GM13976 (cell line): ENCODE measurements at regions not wholly inside any gene's neighbourhood (a gene's known extent, or its start where the extent isn't known, plus 50 kb on each side); places are given as distances from the start of the nearest gene placed in this dataset.
"Not testable (repeated sequence)": the region's sequence is repeated elsewhere in the genome, so short reads cannot be mapped to it uniquely, and the experiment has no call there.

ENCODE experiments used
- DNase-seq: peaks from one replicate; pipeline ENCODE4 v3.0.0; 2012; ENCODE audit warnings: low spot score
- in situ Hi-C: fragments of 300-500 bp; cut with MboI; formaldehyde crosslinking; loops from one replicate; pipeline ENCODE4 v1.12.0; 2022; ENCODE audit warnings: low sequenced_read_pairs, mixed read lengths, inconsistent platforms; ENCODE audit not compliant: unreplicated experiment
- TF ChIP-seq, protein P1 (sequence below): IDR thresholded peaks from 2 replicates; pipeline ENCODE4 v1.5.1; 2012; ENCODE audit warnings: borderline replicate concordance, mild to moderate bottlenecking; ENCODE audit not compliant: insufficient read depth; ENCODE audit errors: extremely low read depth, missing control alignments, control extremely low read depth

DNA sequence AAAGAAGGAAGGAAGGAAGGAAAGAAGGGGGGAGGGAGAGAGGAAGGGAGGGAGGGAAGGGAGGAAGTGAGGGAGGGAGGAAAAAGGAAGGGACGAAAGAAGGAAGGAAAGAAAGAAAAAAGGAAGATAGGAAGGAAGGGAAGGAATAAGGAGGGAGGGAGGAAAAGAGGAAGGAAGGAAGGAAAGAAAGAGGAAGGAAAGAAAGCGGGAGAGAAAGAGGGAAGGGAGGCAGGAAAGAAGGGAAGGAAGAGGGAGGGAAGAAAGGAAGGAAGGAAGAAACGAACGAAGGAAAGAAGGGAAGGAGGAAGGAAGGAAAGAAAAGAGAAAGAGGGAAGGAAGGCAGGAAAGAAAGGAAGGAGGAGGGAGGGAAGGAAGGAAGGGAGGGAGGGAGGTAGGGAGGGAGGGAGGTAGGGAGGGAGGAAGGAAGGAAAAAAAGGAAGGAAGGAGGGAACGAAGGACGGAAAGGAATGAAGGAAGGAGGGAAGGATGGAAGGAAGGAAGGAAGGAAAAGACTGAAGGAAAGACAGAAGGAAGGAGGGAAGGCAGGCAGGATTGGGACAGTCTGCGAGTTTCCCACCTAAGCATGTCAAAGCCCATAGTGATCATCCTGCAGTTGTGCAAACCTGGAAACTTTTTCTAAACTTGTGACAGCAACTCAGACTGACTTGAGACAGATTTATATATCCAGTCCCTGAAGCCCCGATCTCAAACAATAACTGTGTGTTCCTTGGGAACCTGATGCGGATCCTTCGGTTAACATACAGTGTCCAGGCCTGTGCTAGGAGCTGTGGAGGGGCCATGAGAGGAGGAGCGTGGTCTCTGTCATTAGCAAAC is 59.8 kb upstream of the IYD start:
- TF ChIP-seq, protein P1, sequence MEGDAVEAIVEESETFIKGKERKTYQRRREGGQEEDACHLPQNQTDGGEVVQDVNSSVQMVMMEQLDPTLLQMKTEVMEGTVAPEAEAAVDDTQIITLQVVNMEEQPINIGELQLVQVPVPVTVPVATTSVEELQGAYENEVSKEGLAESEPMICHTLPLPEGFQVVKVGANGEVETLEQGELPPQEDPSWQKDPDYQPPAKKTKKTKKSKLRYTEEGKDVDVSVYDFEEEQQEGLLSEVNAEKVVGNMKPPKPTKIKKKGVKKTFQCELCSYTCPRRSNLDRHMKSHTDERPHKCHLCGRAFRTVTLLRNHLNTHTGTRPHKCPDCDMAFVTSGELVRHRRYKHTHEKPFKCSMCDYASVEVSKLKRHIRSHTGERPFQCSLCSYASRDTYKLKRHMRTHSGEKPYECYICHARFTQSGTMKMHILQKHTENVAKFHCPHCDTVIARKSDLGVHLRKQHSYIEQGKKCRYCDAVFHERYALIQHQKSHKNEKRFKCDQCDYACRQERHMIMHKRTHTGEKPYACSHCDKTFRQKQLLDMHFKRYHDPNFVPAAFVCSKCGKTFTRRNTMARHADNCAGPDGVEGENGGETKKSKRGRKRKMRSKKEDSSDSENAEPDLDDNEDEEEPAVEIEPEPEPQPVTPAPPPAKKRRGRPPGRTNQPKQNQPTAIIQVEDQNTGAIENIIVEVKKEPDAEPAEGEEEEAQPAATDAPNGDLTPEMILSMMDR, result no peak
- DNase-seq, result no peak
- in situ Hi-C loops, result no loop called here

DNA sequence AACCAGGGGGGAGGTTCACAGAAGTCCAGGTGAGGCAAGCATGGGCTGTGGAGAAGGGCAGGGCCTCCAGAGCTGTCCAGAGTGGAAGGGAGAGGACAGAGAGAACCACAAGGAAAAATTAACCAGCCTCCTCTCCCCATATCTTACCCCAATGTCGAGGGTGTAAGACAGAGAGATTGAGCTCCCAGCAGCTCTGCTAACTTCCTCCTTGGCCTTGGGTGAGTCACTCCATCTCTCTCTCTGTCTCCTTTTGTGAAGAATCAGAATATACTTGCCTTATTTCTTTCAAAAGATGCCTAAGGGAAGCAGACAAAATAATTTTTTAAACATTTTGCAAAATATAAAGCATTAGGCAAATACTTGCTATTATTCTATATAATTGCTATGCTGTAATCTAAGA is 58.3 kb upstream of the IYD start:
- in situ Hi-C loops, result no loop called here
- TF ChIP-seq, protein P1, result no peak
- DNase-seq, result no peak

DNA sequence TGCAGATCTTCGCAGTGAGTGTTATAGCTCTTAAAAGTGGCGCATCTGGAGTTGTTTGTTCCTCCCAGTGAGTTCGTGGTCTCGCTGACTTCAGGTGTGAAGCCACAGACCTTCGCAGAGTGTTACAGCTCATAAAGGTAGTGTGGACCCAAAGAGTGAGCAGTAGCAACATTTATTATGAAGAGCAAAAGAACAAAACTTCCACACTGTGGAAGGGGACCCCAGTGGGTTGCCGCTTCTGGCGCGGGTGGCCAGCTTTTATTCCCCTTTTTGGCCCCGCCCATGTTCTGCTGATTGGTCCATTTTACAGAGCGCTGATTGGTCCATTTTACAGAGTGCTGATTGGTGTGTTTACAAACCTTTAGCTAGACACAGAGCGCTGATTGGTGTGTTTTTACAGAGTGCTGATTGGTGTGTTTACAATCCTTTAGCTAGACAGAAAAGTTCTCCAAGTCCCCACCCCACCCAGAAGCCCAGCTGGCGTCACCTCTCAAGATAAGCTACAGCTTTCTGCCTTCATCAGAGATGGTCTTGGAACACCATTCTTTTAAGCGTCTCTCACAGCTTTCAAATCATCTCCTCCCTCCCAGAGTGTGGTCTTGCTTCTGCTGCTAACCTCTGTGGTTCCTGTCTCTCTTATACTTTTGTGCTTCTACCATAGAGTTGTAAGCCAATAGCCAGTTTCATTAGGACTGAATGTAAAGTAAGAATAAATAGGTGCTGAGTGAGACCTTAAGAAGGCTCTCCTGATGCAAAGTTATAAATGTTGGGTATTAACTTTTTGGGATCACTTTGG is 57.5 kb upstream of the IYD start:
- DNase-seq, in situ Hi-C loops: not testable (repeated sequence)

DNA sequence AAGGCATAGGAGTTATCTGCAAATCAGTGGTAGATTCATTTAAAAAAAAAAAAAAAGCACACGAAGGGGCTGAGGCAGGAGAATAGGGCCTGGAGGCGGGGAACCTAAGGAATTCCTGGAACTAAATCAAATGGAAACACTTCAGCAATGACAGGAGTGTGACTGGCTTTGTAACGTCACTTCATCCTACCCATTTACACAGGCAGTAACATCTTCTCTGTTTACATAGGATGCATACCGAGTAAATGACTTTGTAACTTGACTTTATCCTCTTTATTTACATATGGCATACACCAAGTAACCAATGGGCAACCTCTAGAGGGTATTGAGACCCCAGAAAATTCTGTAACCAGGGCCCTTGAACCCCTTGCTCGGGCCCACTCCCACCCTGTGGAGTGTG is 56.4 kb upstream of the IYD start:
- in situ Hi-C loops, result no loop called here
- TF ChIP-seq, protein P1, result no peak
- DNase-seq, result no peak

DNA sequence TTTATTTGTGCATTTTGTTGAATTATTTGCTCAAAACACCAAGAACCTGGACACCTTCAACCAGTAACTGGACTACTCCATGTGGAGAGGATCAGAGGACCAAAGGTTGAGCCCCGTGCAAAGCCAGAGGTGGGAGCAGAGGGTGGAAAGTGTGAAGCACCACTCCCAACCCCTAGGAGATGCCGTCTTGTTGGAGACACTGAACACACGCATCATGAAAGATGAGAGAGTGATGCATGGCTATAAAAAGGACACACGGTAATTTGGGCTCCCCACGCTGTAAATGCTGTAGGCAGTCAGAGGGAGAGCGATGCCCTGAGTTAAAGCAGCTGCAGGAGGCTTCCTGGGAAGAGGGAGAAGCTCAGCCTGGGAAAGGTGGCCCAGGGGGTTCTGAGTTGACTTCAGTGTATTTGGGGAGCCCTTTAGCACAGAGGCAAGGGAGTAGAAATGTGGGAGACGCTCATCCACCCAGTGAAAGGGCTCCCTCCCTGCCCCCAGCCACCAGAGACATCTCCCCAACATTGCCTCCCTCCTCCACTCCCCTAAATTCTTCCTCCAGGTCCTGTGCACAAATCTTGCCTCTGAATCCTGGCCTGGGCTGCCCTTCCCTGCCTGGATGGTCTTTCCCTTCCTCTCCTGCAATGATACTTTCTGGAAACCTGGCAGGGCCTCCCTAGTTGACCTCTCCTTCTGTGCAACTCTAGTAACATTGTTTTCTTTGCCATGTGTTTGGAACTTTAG is 55.8 kb upstream of the IYD start:
- in situ Hi-C loops, result no loop called here
- TF ChIP-seq, protein P1, result no peak
- DNase-seq, result no peak

DNA sequence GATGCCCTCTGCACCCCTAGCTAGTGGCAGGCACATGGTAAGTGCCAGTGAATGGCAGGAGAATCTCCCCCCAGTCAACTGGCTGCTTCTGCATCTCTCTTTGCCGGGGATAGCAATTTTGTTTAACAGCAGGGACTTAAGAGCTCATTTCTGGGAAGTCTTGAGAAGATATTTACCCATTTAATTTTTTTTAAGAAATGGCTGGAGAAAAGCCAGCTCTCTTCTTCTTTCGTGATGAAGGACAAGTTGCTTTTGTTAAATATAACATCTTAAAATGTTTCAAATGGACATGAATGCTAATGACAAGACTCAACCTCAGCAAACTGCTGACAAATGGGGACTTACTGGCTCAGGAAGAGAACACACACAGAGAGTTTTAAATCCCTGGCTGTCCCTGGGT is 55.0 kb upstream of the IYD start:
- TF ChIP-seq, protein P1, result no peak
- in situ Hi-C loops, result no loop called here
- no peak for DNase-seq
